ENCODE measurements at regions not wholly inside any gene's neighbourhood (a gene's known extent, or its start where the extent isn't known, plus 50 kb on each side); places are given as distances from the start of the nearest gene placed in this dataset.

DNA sequence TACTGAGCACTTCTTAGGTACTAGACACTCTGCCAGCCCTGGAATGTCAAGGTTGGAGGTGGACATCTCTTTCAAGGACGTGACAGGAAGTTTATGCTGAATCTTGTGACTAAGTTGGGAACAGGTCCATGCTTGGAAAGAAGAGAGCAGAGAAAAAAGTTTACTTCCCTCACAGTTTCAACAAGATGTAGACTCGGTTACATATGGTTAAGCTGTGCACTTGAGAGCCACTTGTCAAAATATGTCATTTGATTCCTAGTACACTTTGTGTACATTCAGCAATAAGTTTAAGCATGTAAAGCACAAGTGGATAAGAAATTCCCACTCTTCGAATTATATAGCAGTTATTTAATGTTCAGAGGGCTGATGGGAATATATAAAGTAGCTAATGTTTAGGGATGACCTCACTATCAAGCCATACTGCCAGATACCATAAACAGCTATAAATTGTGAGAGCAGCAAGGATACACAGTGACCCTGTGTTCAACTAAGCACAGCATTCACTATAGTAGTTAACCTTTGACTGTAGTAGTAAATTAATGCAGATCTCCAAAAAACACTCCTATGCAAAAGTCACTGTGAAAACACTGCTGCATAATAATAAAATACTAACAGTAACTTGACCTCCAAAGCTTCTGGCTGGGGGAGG is 1944.6 kb upstream of the WWC1 start:
- Histone ChIP-seq H3K9ac (ENCODE audit: low read depth in 1 of 2, low read length in 2 of 2) (no peak overlapping the region), H3K4me1 (ENCODE audit: control insufficient read depth in 4 of 4, insufficient read depth in 4 of 4, low read length in 3 of 4) (no peaks in the 10 kb centered on the region), H3K27me3 (ENCODE audit: control insufficient read depth in 4 of 4, insufficient read depth in 4 of 4, low read length in 3 of 4) (peaks cover 0 to 4% (median 1%) of the 10 kb centered on the region in 4 donors), H3K9me3 (ENCODE audit: control insufficient read depth in 4 of 4, low read length in 3 of 4) (no peaks in the 10 kb centered on the region), H3K4me3 (ENCODE audit: low read depth in 1 of 3, low read length in 3 of 3) (no peak overlapping the region), H3K27ac (ENCODE audit: low read depth in 1 of 2, low read length in 2 of 2) (no peak overlapping the region), H3K36me3 (ENCODE audit: control insufficient read depth in 4 of 4, insufficient read depth in 3 of 4, low read depth in 1 of 4, low read length in 3 of 4) (no peaks in the 10 kb centered on the region)
- 50% methylated on average over 3 of the region's 3 CpGs for WGBS
- TF ChIP-seq EGR1 (IDR thresholded peaks at IDR 0.05; ENCODE audit: low read depth in 2 of 2): no peak
- TF ChIP-seq GABPA (IDR thresholded peaks at IDR 0.05 in 1 of 2, conservative IDR thresholded peaks at IDR 0.05 in 1 of 2): no peak
- no peak for TF ChIP-seq RXRA (IDR thresholded peaks at IDR 0.05)
- no peak for TF ChIP-seq SP1 (IDR thresholded peaks at IDR 0.05)
- TF ChIP-seq REST (IDR thresholded peaks at IDR 0.05): no peak
- no peak for TF ChIP-seq ATF3 (IDR thresholded peaks at IDR 0.05)
- TF ChIP-seq, protein P1, sequence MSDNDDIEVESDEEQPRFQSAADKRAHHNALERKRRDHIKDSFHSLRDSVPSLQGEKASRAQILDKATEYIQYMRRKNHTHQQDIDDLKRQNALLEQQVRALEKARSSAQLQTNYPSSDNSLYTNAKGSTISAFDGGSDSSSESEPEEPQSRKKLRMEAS (IDR thresholded peaks at IDR 0.05): no peak
- TF ChIP-seq CTCF (IDR thresholded peaks at IDR 0.05; ENCODE audit: low read depth, low read length, missing input control): no peak
- no peak for TF ChIP-seq ZBTB33 (IDR thresholded peaks at IDR 0.05)
- TF ChIP-seq HNF4A (conservative IDR thresholded peaks at IDR 0.05): no peak
- TF ChIP-seq FOXA1 (IDR thresholded peaks at IDR 0.05): no peak
- TF ChIP-seq YY1 (IDR thresholded peaks at IDR 0.05): no peak
- no peak for TF ChIP-seq HNF4G (IDR thresholded peaks at IDR 0.05)
- TF ChIP-seq JUND (IDR thresholded peaks at IDR 0.05): no peak
- TF ChIP-seq NR2F2 (IDR thresholded peaks at IDR 0.05): no peak
- no peak for DNase-seq (ENCODE audit: low spot score)

DNA sequence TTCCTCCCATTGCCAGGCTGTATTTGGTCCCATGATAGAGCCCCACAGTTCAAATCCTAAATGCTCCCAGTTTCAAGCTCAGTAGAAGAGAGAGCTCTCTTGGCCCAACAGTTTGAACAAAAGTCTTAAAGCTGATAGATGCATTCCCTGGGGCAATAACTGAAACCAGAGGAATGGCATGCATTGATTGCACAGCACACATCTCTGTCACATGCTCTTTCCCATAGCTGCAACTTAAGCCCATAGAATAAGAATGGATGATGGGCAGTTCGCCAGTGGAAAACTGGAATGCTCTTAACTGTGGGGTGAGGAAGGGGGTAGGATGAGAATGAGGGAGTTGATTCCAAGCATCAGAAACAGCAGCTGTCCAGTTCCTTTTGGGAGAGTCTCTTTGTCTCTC is 1942.4 kb upstream of the WWC1 start:
- H3K27me3 ChIP-seq (ENCODE audit: control insufficient read depth in 4 of 4, insufficient read depth in 4 of 4, low read length in 3 of 4): peaks cover 0 to 4% (median 0%) of the 10 kb centered on the region in 4 donors
- no peak overlapping the region for H3K9ac ChIP-seq (ENCODE audit: low read depth in 1 of 2, low read length in 2 of 2)
- H3K9me3 ChIP-seq (ENCODE audit: control insufficient read depth in 4 of 4, low read length in 3 of 4): no peaks in the 10 kb centered on the region
- H3K4me3 ChIP-seq (ENCODE audit: low read depth in 1 of 3, low read length in 3 of 3): no peak overlapping the region
- TF ChIP-seq GABPA (IDR thresholded peaks at IDR 0.05 in 1 of 2, conservative IDR thresholded peaks at IDR 0.05 in 1 of 2): no peak
- TF ChIP-seq SP1 (IDR thresholded peaks at IDR 0.05): no peak
- TF ChIP-seq ZBTB33 (IDR thresholded peaks at IDR 0.05): no peak
- WGBS: 70% methylated on average over 1 of the region's 1 CpG
- DNase-seq (ENCODE audit: low spot score): no peak
- no peaks in the 10 kb centered on the region for H3K4me1 ChIP-seq (ENCODE audit: control insufficient read depth in 4 of 4, insufficient read depth in 4 of 4, low read length in 3 of 4)
- no peak overlapping the region for H3K27ac ChIP-seq (ENCODE audit: low read depth in 1 of 2, low read length in 2 of 2)
- H3K36me3 ChIP-seq (ENCODE audit: control insufficient read depth in 4 of 4, insufficient read depth in 3 of 4, low read depth in 1 of 4, low read length in 3 of 4): no peaks in the 10 kb centered on the region

Data from liver (tissue), 8 donors.